ENCODE measurements at regions not wholly inside any gene's neighbourhood (a gene's known extent, or its start where the extent isn't known, plus 50 kb on each side); places are given as distances from the start of the nearest gene placed in this dataset.

GRCh38 chr4:126777649-126778048 lies 855.1 kb upstream of the INTU start:
- no peak for TF ChIP-seq CTCF (IDR thresholded peaks at IDR 0.05)

- TF ChIP-seq CTCF (IDR thresholded peaks at IDR 0.05) = no peak
Observed at GRCh38 chr4:126778348-126778747, 854.4 kb upstream of the INTU start.

GRCh38 chr4:126779001-126779400 lies 853.8 kb upstream of the INTU start:
- TF ChIP-seq CTCF (IDR thresholded peaks at IDR 0.05) = no peak

- no peak for TF ChIP-seq CTCF (IDR thresholded peaks at IDR 0.05)
Observed at GRCh38 chr4:126779436-126780166, 853.2 kb upstream of the INTU start.

GRCh38 chr4:126783191-126783590 lies 849.6 kb upstream of the INTU start:
- no peak for TF ChIP-seq CTCF (IDR thresholded peaks at IDR 0.05)

- TF ChIP-seq CTCF (IDR thresholded peaks at IDR 0.05) = no peak
Observed at GRCh38 chr4:126784966-126785580, 847.7 kb upstream of the INTU start.

GRCh38 chr4:126790633-126791032 lies 842.1 kb upstream of the INTU start:
- no peak for TF ChIP-seq CTCF (IDR thresholded peaks at IDR 0.05)
